Colonic mucosa (tissue), 4 donors: ENCODE measurements at regions not wholly inside any gene's neighbourhood (a gene's known extent, or its start where the extent isn't known, plus 50 kb on each side); places are given as distances from the start of the nearest gene placed in this dataset.

Source experiments
- DNase-seq: peaks from one replicate; pipeline ENCODE4 v3.0.0-alpha.2; 2020
- H3K27ac ChIP-seq: fragments of 200-600 bp; one replicate; pipeline ENCODE4 v1.8.0; 2021
- H3K27me3 ChIP-seq: fragments of 200-600 bp; one replicate; pipeline ENCODE4 v1.8.0; 2021
- H3K36me3 ChIP-seq: fragments of 200-600 bp; one replicate; pipeline ENCODE4 v1.8.0; 2021
- H3K4me1 ChIP-seq: fragments of 200-600 bp; one replicate; pipeline ENCODE4 v1.8.0; 2021; ENCODE audit warnings: mild to moderate bottlenecking
- H3K4me3 ChIP-seq: fragments of 200-600 bp; one replicate; pipeline ENCODE4 v1.8.0; 2021
- H3K9ac ChIP-seq, 2 donors: one replicate each; pipeline ENCODE4 v1.7.0; 2013; ENCODE audit warnings: control low read depth in 2 of 2, low read depth in 2 of 2, low read length in 2 of 2
- H3K9me3 ChIP-seq: fragments of 200-600 bp; one replicate; pipeline ENCODE4 v1.8.0; 2021
- intact Hi-C: fragments of 100-400 bp; cut with DNase I; formaldehyde crosslinking; loops from one replicate; pipeline ENCODE4 v1.14.1; 2022
- TF ChIP-seq, protein P1 (sequence below): fragments of 200-600 bp; IDR thresholded peaks from one replicate; pipeline ENCODE4 v1.8.0; 2022; ENCODE audit warnings: antibody characterized with exemption, mild to moderate bottlenecking
- donor health status: healthy.
- donor health status: DM: no; HTN: no; CAD: no.
- donor health status: DM: no; HTN: no; CAD: no.

DNA sequence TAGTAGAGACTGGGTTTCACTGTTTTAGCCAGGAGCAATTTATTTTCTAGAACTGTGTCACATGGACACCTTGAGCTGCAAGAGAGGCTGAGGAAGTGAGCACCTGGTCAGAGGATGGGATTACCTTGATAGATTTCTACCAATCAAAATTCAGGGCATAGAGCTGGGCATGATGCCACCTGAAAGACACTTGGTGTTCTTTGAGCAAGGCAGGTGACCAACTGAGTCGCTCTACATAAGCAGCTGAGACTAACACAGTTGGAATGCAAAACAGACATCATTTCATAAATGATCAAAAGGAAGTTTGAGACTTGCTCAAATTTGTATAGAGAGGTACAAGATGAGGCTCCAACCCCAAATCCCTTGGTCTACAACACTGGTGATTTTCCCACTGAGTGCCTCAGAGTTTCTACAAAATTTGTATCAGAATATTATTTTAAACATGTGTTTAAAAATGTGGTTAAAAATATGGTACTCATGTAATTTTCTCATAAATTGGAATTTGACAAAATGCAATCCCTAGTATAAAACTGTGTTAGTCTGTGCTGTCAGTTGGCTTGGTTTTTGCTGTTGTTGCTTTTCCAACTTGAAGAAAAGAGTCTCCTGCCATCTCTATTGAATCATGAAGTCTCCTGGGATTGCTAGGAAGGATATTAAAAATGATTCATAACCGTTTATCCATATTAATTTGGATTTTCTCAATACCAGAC, 156.4 kb upstream of the MDFIC start:
- DNase-seq: no peak
- Histone ChIP-seq H3K9me3 (no peaks in the 10 kb centered on the region), H3K4me3 (no peak overlapping the region), H3K9ac (no peak overlapping the region), H3K36me3 (no peaks in the 10 kb centered on the region), H3K27ac (no peak overlapping the region), H3K27me3 (no peaks in the 10 kb centered on the region), H3K4me1 (no peaks in the 10 kb centered on the region)
- intact Hi-C loops: no loop called here
- TF ChIP-seq, protein P1, sequence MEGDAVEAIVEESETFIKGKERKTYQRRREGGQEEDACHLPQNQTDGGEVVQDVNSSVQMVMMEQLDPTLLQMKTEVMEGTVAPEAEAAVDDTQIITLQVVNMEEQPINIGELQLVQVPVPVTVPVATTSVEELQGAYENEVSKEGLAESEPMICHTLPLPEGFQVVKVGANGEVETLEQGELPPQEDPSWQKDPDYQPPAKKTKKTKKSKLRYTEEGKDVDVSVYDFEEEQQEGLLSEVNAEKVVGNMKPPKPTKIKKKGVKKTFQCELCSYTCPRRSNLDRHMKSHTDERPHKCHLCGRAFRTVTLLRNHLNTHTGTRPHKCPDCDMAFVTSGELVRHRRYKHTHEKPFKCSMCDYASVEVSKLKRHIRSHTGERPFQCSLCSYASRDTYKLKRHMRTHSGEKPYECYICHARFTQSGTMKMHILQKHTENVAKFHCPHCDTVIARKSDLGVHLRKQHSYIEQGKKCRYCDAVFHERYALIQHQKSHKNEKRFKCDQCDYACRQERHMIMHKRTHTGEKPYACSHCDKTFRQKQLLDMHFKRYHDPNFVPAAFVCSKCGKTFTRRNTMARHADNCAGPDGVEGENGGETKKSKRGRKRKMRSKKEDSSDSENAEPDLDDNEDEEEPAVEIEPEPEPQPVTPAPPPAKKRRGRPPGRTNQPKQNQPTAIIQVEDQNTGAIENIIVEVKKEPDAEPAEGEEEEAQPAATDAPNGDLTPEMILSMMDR: no peak

DNA sequence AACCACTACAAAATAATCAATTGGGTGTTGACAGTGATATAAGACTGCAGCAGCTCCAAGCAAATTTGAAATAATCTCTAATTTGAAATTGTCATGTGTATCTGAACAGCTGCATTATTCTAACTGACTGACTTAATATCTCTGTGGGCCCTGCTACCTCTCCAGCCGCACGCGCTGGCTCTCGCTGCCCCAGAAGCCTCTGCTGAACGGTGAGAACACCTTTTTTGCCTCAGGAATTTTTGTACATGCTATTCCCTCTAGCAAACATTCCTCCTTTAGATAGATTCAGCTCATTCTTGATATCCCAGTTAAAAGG, 155.9 kb upstream of the MDFIC start:
- Histone ChIP-seq H3K9ac (no peak overlapping the region), H3K4me3 (no peak overlapping the region), H3K27me3 (no peaks in the 10 kb centered on the region), H3K27ac (no peak overlapping the region), H3K4me1 (no peaks in the 10 kb centered on the region), H3K36me3 (no peaks in the 10 kb centered on the region), H3K9me3 (no peaks in the 10 kb centered on the region)
- intact Hi-C loops: no loop called here
- TF ChIP-seq, protein P1: no peak
- DNase-seq: no peak

DNA sequence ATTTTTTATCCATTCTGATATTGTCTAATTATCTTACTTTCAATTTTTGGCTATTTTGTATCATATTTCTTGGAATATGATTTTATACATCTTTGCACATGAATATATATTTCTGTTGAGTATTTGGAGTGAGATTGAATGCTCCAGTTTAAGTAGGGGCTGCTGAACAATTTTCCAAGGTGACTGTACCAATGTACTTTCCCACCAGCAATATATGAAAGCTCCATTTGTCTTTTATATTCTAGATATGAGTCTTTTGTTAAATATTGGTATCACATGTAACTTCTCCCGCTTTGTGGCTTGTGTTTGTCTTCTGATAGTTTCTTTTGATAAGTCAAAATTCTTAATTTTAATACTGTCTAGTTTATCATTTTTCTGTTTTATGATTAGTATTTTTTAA, 144.6 kb upstream of the MDFIC start:
- Histone ChIP-seq H3K27ac (no peak overlapping the region), H3K4me1 (no peaks in the 10 kb centered on the region), H3K9me3 (no peaks in the 10 kb centered on the region), H3K9ac (no peak overlapping the region), H3K27me3 (no peaks in the 10 kb centered on the region), H3K4me3 (no peak overlapping the region), H3K36me3 (no peaks in the 10 kb centered on the region)
- TF ChIP-seq, protein P1: no peak
- no peak for DNase-seq
- intact Hi-C loops: no loop called here

DNA sequence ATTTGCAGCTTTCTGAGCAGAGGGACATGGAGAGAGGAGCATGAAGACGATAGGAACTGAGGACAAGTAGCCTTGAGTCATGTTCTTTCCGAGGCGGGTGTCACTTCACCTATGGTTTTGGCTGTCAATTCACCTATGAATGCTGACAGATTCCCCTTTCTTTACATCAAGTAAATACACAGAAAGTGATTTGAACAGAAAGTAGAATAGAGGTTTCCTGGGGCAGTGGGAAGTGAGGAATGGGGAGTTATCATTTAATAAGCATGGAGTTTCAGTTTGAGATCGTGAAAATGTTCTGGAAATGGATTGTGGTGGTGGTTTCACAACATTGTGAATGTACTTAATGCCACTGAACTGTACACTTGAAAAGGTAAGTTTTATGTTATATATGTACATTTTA, 138.4 kb upstream of the MDFIC start:
- TF ChIP-seq, protein P1: no peak
- H3K27me3 ChIP-seq: no peaks in the 10 kb centered on the region
- DNase-seq: no peak
- H3K27ac ChIP-seq: no peak overlapping the region
- no peak overlapping the region for H3K4me3 ChIP-seq
- no peaks in the 10 kb centered on the region for H3K36me3 ChIP-seq
- intact Hi-C loops: no loop called here
- no peaks in the 10 kb centered on the region for H3K9me3 ChIP-seq
- H3K9ac ChIP-seq: no peak overlapping the region
- no peaks in the 10 kb centered on the region for H3K4me1 ChIP-seq

DNA sequence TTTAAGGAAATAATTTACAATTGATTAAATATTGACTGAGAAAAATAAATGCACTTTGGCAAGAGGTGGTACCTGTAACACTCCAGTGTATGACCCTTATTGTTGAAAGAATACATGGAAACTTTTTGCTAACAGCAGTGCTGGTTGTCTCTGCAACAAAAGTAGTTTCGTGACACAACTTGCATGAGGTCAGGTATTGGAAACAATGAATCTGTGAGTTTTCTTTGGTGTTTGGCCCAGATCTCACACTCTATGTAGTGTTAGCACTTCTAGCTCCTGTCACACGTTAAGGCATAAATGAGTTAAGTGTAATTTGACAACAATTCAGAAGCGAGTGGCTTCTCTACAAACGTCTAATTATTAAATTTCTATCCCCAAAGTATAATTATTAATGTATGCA, 137.7 kb upstream of the MDFIC start:
- TF ChIP-seq, protein P1: no peak
- H3K36me3 ChIP-seq: no peaks in the 10 kb centered on the region
- no peak for DNase-seq
- no peaks in the 10 kb centered on the region for H3K9me3 ChIP-seq
- H3K9ac ChIP-seq: no peak overlapping the region
- H3K4me1 ChIP-seq: no peaks in the 10 kb centered on the region
- no peak overlapping the region for H3K27ac ChIP-seq
- H3K4me3 ChIP-seq: no peak overlapping the region
- intact Hi-C loops: no loop called here
- H3K27me3 ChIP-seq: no peaks in the 10 kb centered on the region
